ENCODE measurements at regions not wholly inside any gene's neighbourhood (a gene's known extent, or its start where the extent isn't known, plus 50 kb on each side); places are given as distances from the start of the nearest gene placed in this dataset.

GRCh38 chr5:3312299-3312698 lies 283.3 kb upstream of the IRX1 start:
- no peak for DNase-seq (ENCODE audit: low read depth, low spot score)
- H3K79me2 ChIP-seq (ENCODE audit: insufficient read depth, low read length): no peaks in the 10 kb centered on the region
- BruUV-seq (replicated peaks): no TSS peak
- POLR2A ChIA-PET: no interaction called here
- no peaks in the 10 kb centered on the region for H3K27me3 ChIP-seq (ENCODE audit: insufficient read depth, low read length)
- H3K9me3 ChIP-seq (ENCODE audit: control insufficient read depth in 1 of 2, insufficient read depth in 1 of 2, low read depth in 1 of 2, low read length in 2 of 2): peaks cover 12 to 47% of the 10 kb centered on the region in 2 experiments; a peak in 2 of 4 replicates
- H2AFZ ChIP-seq (ENCODE audit: low read depth, low read length, poor library complexity, severe bottlenecking): no peak overlapping the region
- CTCF ChIA-PET: no interaction called here
- H3K4me2 ChIP-seq (ENCODE audit: low read length): no peak overlapping the region
- no peak overlapping the region for H3K9ac ChIP-seq (ENCODE audit: low read length)
- H3K4me3 ChIP-seq (replicated peaks in 1 of 2; ENCODE audit: low read depth in 1 of 2, low read length in 2 of 2): no peak overlapping the region
- no peaks in the 10 kb centered on the region for H4K20me1 ChIP-seq (ENCODE audit: insufficient read depth)
- TF ChIP-seq REST (IDR thresholded peaks at IDR 0.05; ENCODE audit: low read depth) (no peak), TCF7L2 (IDR thresholded peaks at IDR 0.05; ENCODE audit: borderline replicate concordance, extremely low read depth, insufficient read depth, insufficient read length) (no peak), SP1 (IDR thresholded peaks at IDR 0.05; ENCODE audit: low read depth) (no peak), ELF1 (IDR thresholded peaks at IDR 0.05; ENCODE audit: borderline replicate concordance, low read depth) (no peak), CEBPB (IDR thresholded peaks at IDR 0.05; ENCODE audit: low read depth) (no peak), SRF (IDR thresholded peaks at IDR 0.05; ENCODE audit: low read depth) (no peak), POLR2AphosphoS5 (IDR thresholded peaks at IDR 0.05; ENCODE audit: low read depth, low read length) (no peak), FOSL1 (IDR thresholded peaks at IDR 0.05; ENCODE audit: low read depth) (no peak), EZH2 (IDR thresholded peaks at IDR 0.05) (no peak), CTCF (IDR thresholded peaks at IDR 0.05 in 2 of 3, conservative IDR thresholded peaks at IDR 0.05 in 1 of 3; ENCODE audit: borderline replicate concordance in 1 of 3, insufficient read depth in 1 of 3, low read depth in 2 of 3, low read length in 2 of 3) (no peak), ZNF274 (IDR thresholded peaks at IDR 0.05; ENCODE audit: low read depth, low read length) (no peak), CBX3 (IDR thresholded peaks at IDR 0.05; ENCODE audit: low read depth) (no peak), EZH2phosphoT487 (IDR thresholded peaks at IDR 0.05; ENCODE audit: borderline replicate concordance) (no peak), POLR2A (IDR thresholded peaks at IDR 0.05; ENCODE audit: borderline replicate concordance, extremely low read depth, insufficient read depth, insufficient read length) (no peak), YY1 (IDR thresholded peaks at IDR 0.05; ENCODE audit: extremely low read depth, insufficient replicate concordance, low read depth, low read length) (no peak), SIN3A (IDR thresholded peaks at IDR 0.05; ENCODE audit: low read depth) (no peak), JUND (IDR thresholded peaks at IDR 0.05) (no peak)
- no peaks in the 10 kb centered on the region for H3K36me3 ChIP-seq (ENCODE audit: control insufficient read depth in 1 of 2, insufficient read depth in 2 of 2, low read length in 2 of 2)
- no peaks in the 10 kb centered on the region for H3K9me2 ChIP-seq (ENCODE audit: insufficient read depth)
- no peak for ATAC-seq
- RAD21 ChIA-PET (ENCODE audit: low non-redundant PET in 1 of 2, low total read pairs in 2 of 2, uncharacterized antibody in 2 of 2, unreplicated experiment in 2 of 2): no interaction called here
- intact Hi-C loops (cut with micrococcal nuclease): no loop called here
- no peak overlapping the region for H3K27ac ChIP-seq (ENCODE audit: low read depth, low read length)
- H3K4me1 ChIP-seq (ENCODE audit: control insufficient read depth in 1 of 2, insufficient read depth in 2 of 2, low read length in 2 of 2): no peaks in the 10 kb centered on the region
